GM18502 (cell line): ENCODE measurements at regions not wholly inside any gene's neighbourhood (a gene's known extent, or its start where the extent isn't known, plus 50 kb on each side); places are given as distances from the start of the nearest gene placed in this dataset.

ENCODE experiments used
- ATAC-seq: cut with Tn5 transposase; IDR thresholded peaks from one replicate; pipeline ENCODE4 v1.9.1; 2021; ENCODE audit warnings: mild to moderate bottlenecking; ENCODE audit not compliant: unreplicated experiment, poor library complexity

DNA sequence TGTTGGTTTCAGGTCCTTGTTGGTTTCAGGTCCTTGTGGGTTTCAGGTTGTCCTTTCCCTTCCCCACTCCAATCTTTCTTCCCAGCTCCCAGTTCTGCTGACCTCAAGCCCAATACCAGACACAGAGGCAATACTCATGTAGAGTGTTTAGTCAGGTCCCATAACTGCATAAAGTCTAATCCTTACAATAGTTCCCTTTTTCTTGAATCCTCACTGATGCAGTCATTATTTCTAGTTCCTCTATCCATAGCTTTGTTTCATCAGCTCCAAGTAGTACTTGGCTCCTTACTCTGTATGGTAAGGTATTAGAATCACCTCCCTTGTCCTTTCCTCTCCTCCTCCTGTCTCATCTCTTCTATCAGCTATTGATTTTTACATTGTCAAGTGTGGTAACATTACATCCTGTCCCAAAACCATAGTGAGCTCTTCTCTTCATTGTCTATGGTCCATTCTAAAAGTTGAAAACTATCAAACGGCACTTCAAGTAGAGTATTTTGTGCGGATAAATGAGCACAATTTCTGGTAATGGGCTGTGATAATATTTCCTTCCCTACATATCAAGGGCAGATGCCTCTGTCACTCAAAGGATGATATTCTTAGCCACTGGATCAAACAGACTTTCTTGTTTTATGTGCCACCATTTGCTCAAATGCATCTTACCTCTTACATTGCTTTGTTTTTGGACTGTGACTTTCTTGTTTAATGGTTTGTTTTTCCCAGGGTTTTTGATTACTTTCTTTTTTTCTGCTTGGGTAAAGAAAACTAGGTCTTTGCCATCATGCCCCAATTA is 57.2 kb upstream of the JDP2 start:
- no peak for ATAC-seq

- ATAC-seq, result no peak
These were observed 56.5 kb upstream of the JDP2 start for GRCh38 chr14:75371297-75371696.

- no peak for ATAC-seq
These were observed 55.6 kb upstream of the JDP2 start for GRCh38 chr14:75372260-75372659.

- ATAC-seq, result no peak
These were observed 54.7 kb upstream of the JDP2 start for GRCh38 chr14:75373133-75373532.

DNA sequence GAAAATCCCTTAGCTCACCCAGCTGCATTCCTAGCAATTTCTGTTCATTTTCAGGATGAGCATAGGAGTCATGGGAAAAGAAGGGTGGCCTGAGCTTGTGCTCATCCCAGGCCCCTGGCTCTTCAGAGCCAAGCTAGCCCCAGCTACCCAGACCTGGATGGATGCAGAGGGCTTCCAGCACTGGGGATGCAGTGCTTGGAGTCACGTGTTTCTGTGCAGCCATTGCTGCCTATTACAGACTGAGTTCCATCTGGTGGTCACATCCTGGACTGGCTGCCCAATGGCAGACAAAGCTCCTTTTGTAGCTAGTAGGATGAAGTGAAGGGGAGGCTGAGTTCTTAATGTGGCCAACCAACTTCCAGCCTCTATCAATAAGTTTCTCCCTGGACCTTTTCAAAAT is 54.2 kb upstream of the JDP2 start:
- no peak for ATAC-seq

- ATAC-seq, result no peak
These were observed 52.9 kb upstream of the JDP2 start for GRCh38 chr14:75374911-75375310.

- ATAC-seq, result no peak
These were observed 51.8 kb upstream of the JDP2 start for GRCh38 chr14:75375983-75376382.
